ENCODE measurements at regions not wholly inside any gene's neighbourhood (a gene's known extent, or its start where the extent isn't known, plus 50 kb on each side); places are given as distances from the start of the nearest gene placed in this dataset.

DNA sequence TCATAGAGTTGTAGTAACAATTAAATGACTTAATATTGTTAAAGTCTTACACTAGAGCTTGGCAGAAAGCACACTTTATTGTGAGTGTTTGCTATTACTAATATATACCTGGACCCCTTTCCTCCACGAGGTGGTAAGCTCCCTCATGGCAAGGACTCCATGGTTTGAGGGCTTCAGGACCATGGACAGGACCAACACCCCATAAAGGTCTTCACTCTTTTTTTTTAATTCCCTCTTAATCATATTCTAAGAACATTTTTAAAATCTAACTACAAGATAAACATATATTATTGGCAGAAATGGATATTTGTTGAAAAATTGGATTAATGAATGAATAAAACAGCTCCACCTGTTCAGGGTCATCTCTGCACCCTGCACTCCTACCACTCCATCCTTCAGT lies 154.5 kb downstream of the CBLN1 start:
- no peak for DNase-seq

DNA sequence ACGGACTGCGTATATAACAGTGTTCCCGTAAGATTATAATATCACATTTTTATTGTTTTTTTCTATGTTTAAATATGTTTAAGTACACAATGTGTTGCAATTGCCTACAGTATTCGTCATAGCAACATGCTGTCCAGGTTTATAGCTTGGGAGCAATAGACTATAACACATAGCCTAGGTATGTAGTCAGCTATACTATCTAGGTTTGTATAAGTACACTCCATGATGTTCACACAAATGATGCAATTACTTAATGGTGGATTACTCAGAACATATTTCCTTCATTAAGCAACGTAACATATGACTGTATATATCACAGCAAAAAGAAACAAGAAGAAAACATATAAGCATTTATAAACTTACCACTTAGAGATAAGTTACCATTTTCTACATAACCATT lies 160.0 kb downstream of the CBLN1 start:
- no peak for DNase-seq

DNA sequence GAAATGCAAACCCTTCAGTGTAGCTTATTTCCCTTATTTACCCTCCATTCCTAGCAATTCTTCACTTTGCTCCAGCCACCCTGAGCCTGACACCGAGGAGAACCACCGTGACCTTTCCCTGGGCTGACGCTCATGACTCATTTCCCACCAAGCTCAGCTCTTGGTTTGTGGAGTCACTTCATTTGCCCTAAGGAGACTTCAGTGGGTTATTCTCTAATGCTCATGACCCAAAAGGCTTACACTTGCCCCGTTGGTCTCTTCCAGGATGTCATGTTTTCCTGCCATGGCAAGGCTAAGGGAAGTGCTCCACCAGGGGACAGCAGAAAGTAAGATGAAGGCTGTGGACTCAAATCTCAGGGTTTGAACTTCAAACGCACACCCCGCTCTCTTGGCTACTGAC lies 161.0 kb downstream of the CBLN1 start:
- DNase-seq = no peak

DNA sequence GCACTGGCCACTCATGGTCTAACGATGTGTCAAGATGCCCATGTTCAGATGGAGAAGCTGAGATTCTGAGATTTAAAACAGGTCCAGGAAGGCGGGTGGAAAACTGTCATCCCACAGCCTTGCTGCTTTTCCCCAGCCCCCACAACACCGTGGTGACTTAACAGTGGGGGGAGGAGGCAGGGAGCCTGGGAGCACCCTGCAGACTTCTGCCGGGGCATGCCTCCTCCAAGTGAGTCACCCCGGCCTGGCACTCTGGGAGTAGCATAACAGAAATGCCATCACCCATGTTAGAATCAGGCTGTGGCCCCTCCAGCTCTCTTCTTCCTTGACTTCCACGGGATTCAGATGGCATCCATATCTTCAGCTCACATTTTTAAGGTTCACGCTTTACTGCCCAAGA lies 164.8 kb downstream of the CBLN1 start:
- DNase-seq = no peak

DNA sequence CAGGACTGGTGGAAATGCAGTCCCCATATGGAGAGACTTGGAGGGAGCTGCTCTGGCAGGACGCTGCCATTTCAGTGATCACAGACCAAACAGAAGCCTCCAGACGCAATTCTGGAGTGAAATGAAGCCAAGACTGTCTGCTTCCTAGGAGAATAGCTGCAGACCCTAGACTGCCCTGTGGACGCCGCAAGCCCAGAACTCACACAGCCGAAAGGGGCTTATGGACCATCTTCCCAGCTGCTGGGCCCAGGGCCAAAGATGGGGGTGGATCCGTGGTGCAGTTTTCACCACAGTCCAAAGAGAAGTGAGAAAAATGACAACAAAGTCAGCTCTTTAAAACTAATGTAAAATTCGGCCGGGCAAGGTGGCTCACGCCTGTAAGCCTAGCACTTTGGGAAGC lies 165.7 kb downstream of the CBLN1 start:
- DNase-seq = no peak

DNA sequence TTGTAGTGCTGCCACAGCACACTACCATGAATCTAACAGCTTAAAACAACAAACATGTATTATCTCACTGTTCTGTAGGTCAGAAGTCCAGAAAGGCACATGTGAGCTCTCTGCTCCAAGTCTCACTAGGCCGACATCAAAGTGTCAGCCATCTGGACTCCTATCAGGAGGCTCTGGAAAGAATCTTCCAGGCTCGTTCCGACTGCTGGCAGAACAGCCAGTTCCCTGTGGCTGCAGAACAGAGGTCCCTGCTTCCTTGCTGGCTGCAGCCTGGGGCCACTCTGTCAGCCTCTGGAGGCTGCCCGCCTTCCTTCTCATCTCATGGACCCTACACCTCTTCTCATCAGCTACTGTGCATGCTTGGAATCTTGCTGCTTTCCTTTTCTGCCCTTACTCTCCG lies 168.9 kb downstream of the CBLN1 start:
- DNase-seq = no peak

DNA sequence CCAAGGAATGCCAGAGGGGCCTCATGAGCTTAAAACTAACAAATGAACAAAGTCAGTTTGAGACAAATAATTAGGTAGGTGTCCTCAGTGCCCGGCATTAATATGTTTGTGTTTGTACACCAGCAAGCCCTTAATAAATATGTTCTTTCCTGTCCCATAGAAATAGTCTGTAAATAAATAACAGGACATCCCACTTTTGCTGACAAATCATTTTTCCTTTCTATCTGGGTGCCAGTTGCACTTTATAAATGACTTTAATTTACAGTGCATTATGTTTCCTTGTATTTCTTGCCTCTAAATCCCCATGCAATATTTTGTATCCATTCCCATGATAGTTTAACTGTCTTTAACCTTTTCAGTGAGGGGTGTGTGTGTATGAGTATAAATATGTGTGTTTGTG lies 170.3 kb downstream of the CBLN1 start:
- no peak for DNase-seq

DNA sequence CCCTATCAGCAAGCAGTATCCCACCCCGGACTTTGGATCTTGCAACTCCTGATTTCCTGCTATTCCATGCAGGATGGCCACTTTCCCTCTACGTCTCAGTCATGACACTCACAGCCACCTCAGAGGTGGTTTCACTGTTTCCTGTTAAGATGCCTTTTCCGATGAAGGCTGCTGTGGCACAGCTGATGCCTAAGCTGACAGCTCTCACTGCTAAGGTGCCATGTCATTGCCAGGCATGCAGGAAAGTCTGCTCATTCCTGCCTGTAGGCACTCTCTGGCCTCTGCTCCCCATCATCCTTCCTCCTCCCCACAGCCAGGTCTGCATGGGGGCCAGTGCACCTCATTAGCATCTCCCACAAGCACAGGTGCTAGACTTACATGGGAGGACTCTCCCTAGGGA lies 173.0 kb downstream of the CBLN1 start:
- DNase-seq = no peak

DNA sequence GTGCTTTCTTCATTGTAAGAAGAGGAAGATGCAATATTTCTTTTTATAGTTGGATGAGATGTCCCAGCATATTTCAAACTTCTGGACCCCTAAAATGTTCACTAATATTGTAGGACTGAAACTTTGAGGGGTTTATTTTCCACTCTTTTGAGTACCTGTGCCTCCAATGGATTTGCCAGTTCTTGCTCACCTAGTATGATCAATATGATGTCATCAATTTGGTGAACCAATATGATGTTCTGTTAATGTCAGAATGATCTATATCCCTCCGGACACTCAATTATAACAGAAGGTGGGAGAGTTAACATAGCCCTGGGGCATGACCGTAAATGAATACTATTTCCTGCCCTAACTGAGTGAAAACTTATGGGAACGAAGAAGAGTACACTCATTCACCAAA lies 178.3 kb downstream of the CBLN1 start:
- no peak for DNase-seq

DNA sequence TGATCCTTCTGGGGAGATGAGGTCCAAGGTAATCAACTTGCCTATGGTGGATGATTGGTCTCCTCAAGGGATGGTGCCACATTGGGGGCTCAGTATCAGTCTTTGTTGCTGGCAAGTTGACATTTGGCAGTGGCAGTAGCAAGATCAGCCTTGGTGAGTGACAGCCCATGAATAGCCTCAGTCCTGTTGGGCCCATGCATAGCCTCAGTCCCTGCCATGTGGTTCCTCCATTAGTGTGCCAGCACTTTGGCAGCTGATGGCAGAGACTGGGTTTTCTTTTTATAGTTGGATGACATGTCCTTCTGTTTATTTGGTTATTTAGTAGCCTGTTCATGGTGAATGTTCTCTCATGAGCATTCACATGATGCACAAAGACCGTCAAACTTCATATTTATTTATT lies 179.6 kb downstream of the CBLN1 start:
- no peak for DNase-seq

DNA sequence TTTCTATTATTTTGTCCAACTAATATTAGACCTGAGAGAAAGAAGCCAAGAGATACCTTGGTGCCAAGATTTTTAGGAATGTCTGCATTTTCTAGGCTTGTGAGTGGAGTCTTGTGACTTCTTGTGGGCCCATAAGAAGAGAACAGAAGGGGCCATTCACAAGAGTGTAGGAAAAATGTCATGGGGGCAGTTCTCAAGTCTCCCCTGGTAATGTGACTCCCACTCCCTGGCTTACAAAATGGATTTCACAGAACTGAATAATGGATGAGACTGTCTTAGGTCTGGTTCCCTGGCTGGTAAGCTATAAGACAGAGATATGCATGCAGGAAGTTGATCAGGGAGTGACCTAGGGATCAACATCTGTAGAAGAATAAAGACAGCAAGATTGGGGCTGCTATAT lies 181.3 kb downstream of the CBLN1 start:
- no peak for DNase-seq

DNA sequence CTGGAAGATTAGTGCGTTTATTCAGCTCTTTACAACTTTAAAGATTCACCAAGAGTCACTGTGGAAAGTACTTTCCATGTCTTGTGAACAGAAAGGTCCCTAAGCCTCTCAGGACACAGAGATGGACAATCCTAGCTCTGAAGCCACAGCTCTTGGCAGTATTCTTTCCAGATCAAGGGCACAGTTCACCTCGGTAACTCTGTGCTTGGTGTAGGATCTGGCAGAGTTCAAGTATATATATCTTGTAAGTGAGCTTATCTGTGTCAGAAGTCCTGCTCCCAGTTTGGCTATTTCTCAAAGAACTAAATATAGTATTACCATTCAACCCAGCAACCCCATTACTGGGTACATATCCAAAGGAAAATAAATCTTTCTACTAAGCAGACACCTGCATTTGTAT lies 183.7 kb downstream of the CBLN1 start:
- no peak for DNase-seq

DNA sequence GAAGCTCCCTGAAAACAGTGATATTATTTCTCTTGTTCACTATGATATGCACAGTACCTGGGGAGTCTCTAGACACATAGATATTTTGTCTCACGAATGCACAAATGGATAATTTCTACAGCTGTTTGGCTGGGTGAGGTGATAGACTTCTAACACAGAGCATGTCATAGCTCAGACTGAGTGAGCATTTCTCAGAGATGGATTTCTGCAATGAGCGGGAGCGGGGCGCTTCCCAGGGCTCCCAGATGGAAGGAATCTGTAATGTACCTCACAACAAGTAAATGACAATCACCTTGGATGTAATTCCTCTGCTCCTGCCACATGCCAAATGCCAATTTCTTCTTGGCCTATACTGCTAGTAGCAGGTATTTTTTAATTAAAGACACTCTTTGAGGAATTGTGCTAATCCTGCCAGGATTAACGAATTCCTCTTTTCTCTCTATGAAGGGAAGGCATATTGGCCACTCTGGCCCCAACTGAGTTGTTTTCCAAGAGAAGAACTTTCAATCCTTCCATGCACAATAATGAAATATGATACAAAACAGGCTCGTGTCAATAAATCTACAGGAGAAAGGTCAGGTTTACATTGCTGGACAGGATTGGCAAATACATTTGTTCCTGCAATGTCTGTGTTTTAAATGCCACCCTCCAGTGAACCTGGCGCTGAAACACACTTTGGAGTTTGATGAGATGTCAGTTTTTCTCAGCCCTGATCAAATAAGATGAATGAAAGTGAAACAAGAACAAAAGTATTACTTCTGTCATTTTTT lies 185.3 kb downstream of the CBLN1 start:
- no peak for DNase-seq

DNA sequence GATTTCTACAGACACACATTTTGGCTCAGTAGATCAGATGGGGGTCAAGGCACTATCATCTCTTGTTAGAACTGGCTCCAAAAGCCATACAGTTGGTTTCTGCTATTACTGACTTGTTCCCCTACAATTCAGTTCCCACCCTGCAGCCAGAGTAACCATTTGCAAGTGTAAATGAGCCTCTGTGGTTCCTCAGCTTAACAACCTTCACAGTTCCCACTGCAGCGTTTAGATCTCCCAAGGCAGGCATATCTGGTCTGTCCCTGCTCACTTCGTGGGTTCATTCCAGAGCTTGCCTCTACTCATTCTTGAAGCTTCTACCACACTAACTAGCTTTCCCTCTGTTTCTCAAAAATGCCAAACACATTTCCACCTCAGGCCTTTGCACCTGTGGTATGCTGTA lies 186.1 kb downstream of the CBLN1 start:
- DNase-seq = no peak

DNA sequence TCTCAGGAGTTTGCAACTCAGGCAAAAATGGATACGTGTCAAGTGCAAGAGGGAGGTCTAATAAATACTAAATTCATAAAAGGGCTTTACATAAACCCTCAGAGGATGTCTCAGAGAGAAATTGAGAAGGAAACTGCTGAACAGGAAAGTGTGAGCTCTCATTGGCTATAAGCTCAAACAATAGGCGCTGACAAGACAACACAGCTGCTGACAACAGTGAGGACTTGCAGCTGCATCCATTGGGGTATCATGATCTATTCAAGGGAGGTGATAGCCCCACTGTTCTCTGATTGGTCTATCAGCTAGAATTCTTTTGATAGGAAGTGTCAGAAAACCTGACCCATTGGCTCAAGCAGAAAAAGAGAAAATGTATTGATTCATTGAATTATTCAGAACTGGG lies 187.2 kb downstream of the CBLN1 start:
- no peak for DNase-seq

DNA sequence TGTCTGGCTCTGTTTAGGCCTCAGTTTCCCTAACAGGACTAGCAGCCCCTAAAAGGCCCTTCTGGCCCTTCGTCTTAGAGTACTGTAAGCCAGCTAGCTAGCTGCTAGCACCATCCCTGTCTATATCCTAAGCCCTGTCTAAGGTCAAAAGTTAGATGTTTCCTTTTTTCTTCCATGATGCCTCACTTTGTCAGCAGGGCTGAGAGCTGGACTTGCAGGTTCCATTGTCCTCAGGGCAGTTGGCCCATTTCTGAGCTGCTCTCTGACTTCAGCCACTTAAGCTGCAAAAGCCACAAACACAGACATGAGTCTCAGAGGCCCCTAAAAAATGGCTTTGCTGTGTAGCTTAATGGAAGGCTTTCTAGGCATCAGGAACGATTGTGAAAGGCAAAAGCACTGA lies 187.7 kb downstream of the CBLN1 start:
- no peak for DNase-seq

DNA sequence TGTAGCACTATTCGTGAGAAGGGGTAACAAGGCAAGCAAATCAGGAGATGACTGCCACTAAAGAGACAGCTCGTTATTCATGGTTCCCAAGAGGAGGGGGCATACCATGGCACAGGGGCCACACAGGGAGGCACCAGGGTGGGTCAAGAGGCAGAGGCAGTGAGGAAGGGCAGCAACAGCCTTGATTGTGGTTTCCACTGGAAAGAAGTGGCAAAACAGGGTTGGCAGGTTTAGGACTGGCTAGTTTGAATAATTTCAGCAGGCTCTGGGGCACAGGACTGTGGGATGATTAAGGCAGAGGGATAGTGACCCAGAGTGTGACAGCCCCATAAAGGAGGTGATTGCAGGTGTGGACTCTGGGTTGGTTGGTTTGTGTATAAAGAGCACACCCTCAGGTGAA lies 188.9 kb downstream of the CBLN1 start:
- no peak for DNase-seq

DNA sequence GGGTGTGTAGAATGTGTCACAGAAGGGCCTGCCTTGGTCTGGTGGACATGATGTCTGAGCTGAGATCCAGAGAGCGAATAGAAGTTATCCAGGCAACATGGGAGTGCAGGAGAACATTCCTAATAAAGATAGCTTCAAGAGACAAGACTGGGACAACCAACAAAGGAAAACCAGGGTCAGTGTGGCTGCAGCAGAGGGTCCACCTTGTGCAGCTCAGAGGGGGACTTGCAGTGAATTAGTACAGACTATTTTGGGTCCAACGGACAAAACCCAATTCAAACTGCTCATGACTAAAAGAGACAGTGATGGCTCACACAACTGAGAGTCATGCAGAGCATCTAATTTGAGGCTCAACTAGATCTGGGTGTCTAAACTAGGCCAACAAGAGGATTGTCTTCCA lies 192.1 kb downstream of the CBLN1 start:
- DNase-seq = no peak

DNA sequence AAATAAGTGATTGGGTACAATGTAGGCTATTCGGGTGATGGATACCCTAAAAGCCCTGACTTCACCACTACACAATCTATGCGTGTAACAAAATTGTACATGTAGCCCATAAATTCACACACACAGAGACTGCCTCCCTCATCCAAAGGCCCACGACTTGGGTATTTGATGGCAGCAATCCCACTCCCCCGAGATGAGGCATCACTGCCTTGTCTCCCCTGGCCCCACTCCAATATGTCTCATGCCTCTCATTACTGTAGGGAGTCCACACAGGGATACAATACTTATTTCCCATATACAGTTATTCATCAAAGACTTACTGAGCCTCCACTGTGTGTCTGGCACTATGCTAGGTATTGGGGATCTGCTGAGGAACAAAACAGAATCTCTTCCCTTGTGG lies 192.6 kb downstream of the CBLN1 start:
- no peak for DNase-seq

DNA sequence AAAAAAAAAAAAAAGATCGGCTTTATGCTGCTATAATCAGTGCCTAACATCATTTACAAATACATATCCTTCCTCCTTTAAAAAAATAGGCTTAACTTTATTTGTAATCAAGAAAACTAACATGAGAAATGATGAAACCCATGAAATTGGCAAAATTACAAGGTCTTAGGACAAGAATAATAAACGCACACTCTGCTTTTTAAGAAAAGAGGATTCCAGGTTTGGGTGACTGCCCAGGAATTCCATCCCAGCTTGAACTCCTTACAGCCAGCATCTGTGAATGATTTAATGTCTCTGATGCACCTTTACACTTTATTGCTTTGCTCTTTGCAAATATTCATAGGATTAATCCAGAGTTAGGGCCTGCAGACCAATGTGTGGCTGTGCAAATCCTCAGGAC lies 196.0 kb downstream of the CBLN1 start:
- no peak for DNase-seq

DNA sequence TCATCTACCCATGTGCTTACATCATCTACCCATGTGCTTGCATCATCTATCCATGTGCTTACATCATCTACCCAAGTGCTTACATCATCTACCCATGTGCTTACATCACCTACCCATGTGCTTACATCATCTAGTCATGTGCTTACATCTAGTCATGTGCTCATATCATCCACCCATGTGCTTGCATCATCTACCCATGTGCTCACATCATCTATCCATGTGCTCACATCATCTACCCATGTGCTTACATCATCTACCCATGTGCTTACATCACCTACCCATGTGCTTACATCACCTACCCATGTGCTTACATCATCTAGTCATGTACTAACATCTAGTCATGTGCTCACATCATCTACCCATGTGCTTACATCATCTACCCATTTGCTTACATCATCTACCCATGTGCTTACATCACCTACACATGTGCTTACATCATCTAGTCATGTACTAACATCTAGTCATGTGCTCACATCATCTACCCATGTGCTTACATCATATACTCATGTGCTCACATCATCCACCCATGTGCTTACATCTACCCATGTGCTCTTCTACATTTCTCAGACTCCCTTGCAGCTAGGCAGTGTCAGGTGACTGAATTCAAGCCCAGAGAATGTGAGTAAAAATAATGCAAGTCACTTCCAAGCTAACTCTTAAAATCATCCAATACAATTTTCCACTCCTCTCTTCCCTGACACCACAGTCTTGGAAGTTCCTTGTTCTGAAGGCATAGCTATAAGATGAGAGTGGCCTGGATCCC lies 196.8 kb downstream of the CBLN1 start:
- no peak for DNase-seq

DNA sequence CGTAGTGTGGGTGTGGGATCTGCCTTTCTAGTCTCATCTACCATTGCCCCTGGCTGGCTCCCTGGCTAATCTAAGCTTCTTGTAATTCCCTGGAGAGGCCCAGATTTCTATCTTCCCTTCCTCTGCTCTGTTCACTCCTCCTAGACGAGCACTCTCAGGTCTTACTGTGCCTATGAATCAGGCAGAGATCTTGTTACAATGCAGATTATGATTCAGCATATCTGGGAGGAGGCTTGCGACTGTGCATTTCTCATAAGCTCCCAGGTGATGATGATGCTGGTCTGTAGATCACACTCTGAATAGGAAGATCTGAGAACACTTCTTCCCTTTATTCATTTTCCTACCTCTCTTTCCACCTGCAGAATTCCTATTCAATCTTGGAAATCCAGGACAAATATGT lies 200.1 kb downstream of the CBLN1 start:
- no peak for DNase-seq

DNA sequence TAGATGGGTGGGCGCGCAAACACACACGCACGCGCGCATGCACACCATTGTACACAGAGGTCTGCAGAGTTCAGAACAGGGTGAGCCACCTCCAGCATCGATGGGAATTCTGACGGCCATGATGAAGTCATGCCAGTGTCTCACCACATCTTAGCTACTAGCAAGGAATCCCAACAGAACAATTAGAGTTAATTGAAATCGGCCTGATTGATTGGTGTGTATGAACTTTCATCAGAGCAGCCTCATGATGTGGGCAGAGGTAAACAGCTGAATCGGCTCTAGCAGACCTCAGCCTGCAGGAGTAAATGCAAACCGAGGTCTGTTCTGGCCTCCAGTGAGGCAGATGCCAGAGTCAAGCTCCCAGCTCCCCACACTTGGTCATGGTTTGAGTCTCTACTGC lies 200.6 kb downstream of the CBLN1 start:
- no peak for DNase-seq

DNA sequence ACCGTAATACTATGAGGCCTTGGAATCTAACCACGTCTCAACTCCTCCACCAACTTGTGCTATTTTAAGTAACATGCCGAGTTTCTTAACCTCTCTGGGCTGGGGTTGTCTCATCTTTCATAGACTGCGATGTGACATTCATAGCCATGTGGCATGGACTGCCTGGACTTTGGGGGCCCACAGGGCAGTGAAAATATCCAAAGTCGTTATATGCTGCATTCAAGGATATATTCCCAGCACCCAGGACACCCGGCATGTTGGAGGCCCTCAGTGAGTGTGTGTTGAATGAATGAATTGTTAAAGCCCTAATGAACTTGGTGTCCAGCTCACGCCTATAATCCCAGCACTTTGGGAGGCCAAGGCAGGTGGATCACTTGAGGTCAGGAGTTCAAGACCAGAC lies 203.1 kb downstream of the CBLN1 start:
- no peak for DNase-seq

DNA sequence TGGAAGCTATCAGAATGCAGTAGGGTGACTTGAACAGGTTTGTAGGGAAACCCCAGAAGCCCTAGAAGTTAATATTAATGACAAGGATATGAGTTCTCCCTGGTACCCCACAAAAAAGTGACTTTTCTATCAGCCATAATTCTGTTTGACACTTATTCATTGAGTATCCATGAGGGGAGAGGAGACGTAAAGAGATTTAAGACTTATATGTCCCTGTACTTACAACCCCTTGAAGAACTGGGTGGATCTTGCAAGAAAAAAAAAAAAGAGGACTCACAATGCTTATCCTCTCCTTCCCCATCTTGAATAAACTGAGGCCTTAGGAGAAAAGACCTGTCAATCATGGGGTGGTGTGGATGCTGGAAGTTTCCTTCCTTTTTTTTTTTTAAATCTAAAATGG lies 203.5 kb downstream of the CBLN1 start:
- DNase-seq = no peak

All from NCI-H69 (cell line).